Body of pancreas (tissue), 4 donors: ENCODE measurements at regions not wholly inside any gene's neighbourhood (a gene's known extent, or its start where the extent isn't known, plus 50 kb on each side); places are given as distances from the start of the nearest gene placed in this dataset.

Experiments
- ATAC-seq: fragments of 150-250 bp; one replicate; pipeline ENCODE4 v1.9.1; 2016
- DNase-seq, 4 donors: peaks; one replicate each; pipeline ENCODE4 v3.0.0-alpha.2; 2019
- H3K27ac ChIP-seq, 4 donors: fragments of 200-600 bp; sonication (generic); 1 replicate in 3 of 4; 2 replicates in 1 of 4; pipeline versions ENCODE4 v1.5.1 to v1.6.1; 2016 to 2019; ENCODE audit warnings: mild to moderate bottlenecking in 1 of 4, mixed read lengths in 1 of 4, moderate library complexity in 1 of 4
- H3K27me3 ChIP-seq, 2 donors: fragments of 200-600 bp; sonication (generic); one replicate each; pipeline ENCODE4 v1.6.0; 2016; ENCODE audit warnings: mild to moderate bottlenecking in 1 of 2
- H3K36me3 ChIP-seq, 2 donors: fragments of 200-600 bp; sonication (generic); replicated peaks in 1 of 2; 2 replicates each; pipeline ENCODE4 v1.5.1; 2016; ENCODE audit warnings: low read depth in 2 of 2; ENCODE audit not compliant: insufficient read depth in 1 of 2
- H3K4me1 ChIP-seq: fragments of 200-600 bp; sonication (generic); one replicate; pipeline ENCODE4 v1.6.0; 2016
- H3K4me3 ChIP-seq, 2 donors: fragments of 200-600 bp; sonication (generic); 1 replicate in 1 of 2; 2 replicates in 1 of 2; pipeline ENCODE4 v1.5.1; 2016 to 2019
- H3K9me3 ChIP-seq, 3 donors: fragments of 200-600 bp; sonication (generic); 1 replicate in 2 of 3; 2 replicates in 1 of 3; pipeline ENCODE4 v1.5.1; 2016
- CTCF ChIP-seq, 7 experiments: fragments of 450-650 bp in 4 of 7; fragments of 200-600 bp in 3 of 7; sonication (generic) in 3 of 7; IDR thresholded peaks; one replicate each; pipeline ENCODE4 v1.5.1; 2016 to 2019; ENCODE audit warnings: antibody characterized with exemption in 7 of 7
- POLR2A ChIP-seq, 3 donors: fragments of 450-650 bp; IDR thresholded peaks; one replicate each; pipeline ENCODE4 v1.6.1; 2016; ENCODE audit warnings: antibody characterized with exemption in 3 of 3, mild to moderate bottlenecking in 2 of 3
- WGBS, 2 donors: methylation state at CpG; one replicate each; pipeline ENCODE4 v1.1.5; 2017; 5-methylcytosine and 5-hydroxymethylcytosine counted together
- intact Hi-C: fragments of 100-400 bp; cut with DNase I; formaldehyde crosslinking; loops from one replicate; pipeline ENCODE4 v1.15.1; 2023

- Histone ChIP-seq H3K4me3 (no peak overlapping the region), H3K27ac (no peak overlapping the region), H3K9me3 (no peaks in the 10 kb centered on the region), H3K36me3 (no peaks in the 10 kb centered on the region), H3K4me1 (no peaks in the 10 kb centered on the region), H3K27me3 (no peaks in the 10 kb centered on the region)
- ATAC-seq = no peak
- TF ChIP-seq CTCF (IDR thresholded peaks at IDR 0.05) (no peak), POLR2A (IDR thresholded peaks at IDR 0.05) (no peak)
- 92 to 95% methylated on average over 3 of the region's 3 CpGs for WGBS, 2 donors
- intact Hi-C loops = no loop called here
- DNase-seq = no peak
Observed at GRCh38 chr2:167793725-167794124, 453.7 kb downstream of the STK39 start.

GRCh38 chr2:167792126-167792525, 455.3 kb downstream of the STK39 start:
- 90 to 97% methylated on average over 1 of the region's 1 CpG for WGBS, 2 donors
- no peak for ATAC-seq
- no peaks in the 10 kb centered on the region for H3K27me3 ChIP-seq
- intact Hi-C loops = no loop called here
- no peak for TF ChIP-seq CTCF (IDR thresholded peaks at IDR 0.05)
- no peak for TF ChIP-seq POLR2A (IDR thresholded peaks at IDR 0.05)
- no peaks in the 10 kb centered on the region for H3K36me3 ChIP-seq
- peaks cover 6% of the 10 kb centered on the region for H3K4me1 ChIP-seq
- no peak overlapping the region for H3K27ac ChIP-seq
- no peak for DNase-seq
- no peaks in the 10 kb centered on the region for H3K9me3 ChIP-seq
- no peak overlapping the region for H3K4me3 ChIP-seq

- Histone ChIP-seq H3K27ac (no peak overlapping the region), H3K36me3 (no peaks in the 10 kb centered on the region), H3K4me1 (peaks cover 12% of the 10 kb centered on the region), H3K9me3 (no peaks in the 10 kb centered on the region), H3K27me3 (no peaks in the 10 kb centered on the region), H3K4me3 (no peak overlapping the region)
- intact Hi-C loops = no loop called here
- DNase-seq (no peak), ATAC-seq (no peak)
- TF ChIP-seq CTCF (IDR thresholded peaks at IDR 0.05) = no peak
- TF ChIP-seq POLR2A (IDR thresholded peaks at IDR 0.05) = no peak
- 87 to 94% methylated on average over 4 of the region's 4 CpGs for WGBS, 2 donors
Observed at GRCh38 chr2:167790781-167791450, 456.5 kb downstream of the STK39 start.

- Histone ChIP-seq H3K27me3 (no peaks in the 10 kb centered on the region), H3K9me3 (no peaks in the 10 kb centered on the region), H3K4me1 (peaks cover 12% of the 10 kb centered on the region), H3K27ac (no peak overlapping the region), H3K36me3 (no peaks in the 10 kb centered on the region), H3K4me3 (no peak overlapping the region)
- 93 to 94% methylated on average over 4 of the region's 4 CpGs for WGBS, 2 donors
- DNase-seq (no peak), ATAC-seq (no peak)
- intact Hi-C loops = no loop called here
- TF ChIP-seq POLR2A (IDR thresholded peaks at IDR 0.05) (no peak), CTCF (IDR thresholded peaks at IDR 0.05) (no peak)
Observed at GRCh38 chr2:167790189-167790588, 457.2 kb downstream of the STK39 start.

- TF ChIP-seq CTCF (IDR thresholded peaks at IDR 0.05) = no peak
- intact Hi-C loops = no loop called here
- Histone ChIP-seq H3K27me3 (no peaks in the 10 kb centered on the region), H3K4me1 (peaks cover 12% of the 10 kb centered on the region), H3K9me3 (no peaks in the 10 kb centered on the region), H3K27ac (no peak overlapping the region), H3K36me3 (no peaks in the 10 kb centered on the region), H3K4me3 (no peak overlapping the region)
- DNase-seq (no peak), ATAC-seq (no peak)
- WGBS, 2 donors = 45 to 56% methylated on average over 3 of the region's 3 CpGs
Observed at GRCh38 chr2:167787562-167787961, 459.8 kb downstream of the STK39 start.
